H1 (cell line): ENCODE measurements at regions not wholly inside any gene's neighbourhood (a gene's known extent, or its start where the extent isn't known, plus 50 kb on each side); places are given as distances from the start of the nearest gene placed in this dataset.

Source experiments
- BCL11A ChIP-seq, 2 experiments: IDR thresholded peaks; one replicate each; pipeline ENCODE4 v1.6.1; 2011; ENCODE audit warnings: low read depth in 2 of 2, low read length in 2 of 2, mild to moderate bottlenecking in 2 of 2
- BRCA1 ChIP-seq: IDR thresholded peaks from 2 replicates; pipeline ENCODE4 v1.6.1; 2012; ENCODE audit warnings: low read depth, low read length, improper control_type of control experiment
- CBX8 ChIP-seq: fragments of 300-800, 300-1000 bp; sonication (generic); IDR thresholded peaks from 2 replicates; pipeline ENCODE4 v1.7.1; 2016; ENCODE audit warnings: low read depth, low read length, borderline replicate concordance
- CHD1 ChIP-seq: IDR thresholded peaks from 2 replicates; pipeline ENCODE4 v1.6.1; 2012; ENCODE audit warnings: low read depth, low read length, improper control_type of control experiment
- MAX ChIP-seq: IDR thresholded peaks from 2 replicates; pipeline ENCODE4 v1.6.1; 2012; ENCODE audit warnings: inconsistent platforms
- POLR2A ChIP-seq, 2 experiments: IDR thresholded peaks; 1 replicate in 1 of 2; 2 replicates in 1 of 2; pipeline ENCODE4 v1.6.1; 2011; ENCODE audit warnings: low read depth in 2 of 2, low read length in 2 of 2, mild to moderate bottlenecking in 2 of 2; ENCODE audit errors: control extremely low read depth in 1 of 2
- SAP30 ChIP-seq: fragments of 300-600 bp; sonication (generic); IDR thresholded peaks from 2 replicates; pipeline ENCODE4 v1.7.1; 2012; ENCODE audit warnings: low read length, moderate library complexity, mild to moderate bottlenecking, inconsistent platforms; ENCODE audit not compliant: insufficient read depth, insufficient replicate concordance

DNA sequence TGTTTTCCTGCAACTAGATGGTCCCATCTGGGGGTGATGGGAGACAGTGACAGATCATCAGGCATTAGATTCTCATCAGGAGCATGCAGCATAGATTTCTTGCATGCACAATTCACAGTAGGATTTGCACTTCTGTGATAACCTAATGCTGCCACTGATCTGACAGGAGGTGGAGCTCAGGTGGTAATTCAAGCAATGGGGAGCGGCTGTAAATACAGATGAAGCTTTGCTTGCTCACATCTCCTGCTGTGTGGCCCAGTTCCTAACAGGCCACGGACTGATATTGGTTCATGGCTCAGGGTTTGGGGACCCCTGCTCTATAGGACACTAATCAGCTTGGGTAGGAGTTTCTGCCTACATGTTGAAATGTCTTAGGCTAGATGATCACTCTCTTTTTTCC lies 320.0 kb downstream of the PRDM2 start (continued):
- TF ChIP-seq CHD1 (no peak), BCL11A (IDR thresholded peaks at IDR 0.05; ENCODE audit: low read depth in 2 of 2, low read length in 2 of 2) (no peak), CBX8 (no peak), MAX (no peak), POLR2A (IDR thresholded peaks at IDR 0.05; ENCODE audit: control extremely low read depth in 1 of 2, low read depth in 2 of 2, low read length in 2 of 2) (no peak), SAP30 (no peak), BRCA1 (no peak)
